Caki2 (cell line): ENCODE measurements at regions not wholly inside any gene's neighbourhood (a gene's known extent, or its start where the extent isn't known, plus 50 kb on each side); places are given as distances from the start of the nearest gene placed in this dataset.
"Not testable (repeated sequence)": the region's sequence is repeated elsewhere in the genome, so short reads cannot be mapped to it uniquely, and the experiment has no call there.

Source experiments
- DNase-seq: peaks from one replicate; pipeline ENCODE4 v3.0.0-alpha.2; 2015; ENCODE audit warnings: low read depth
- in situ Hi-C: cut with HindIII; loops from 2 replicates; pipeline ENCODE4 v1.10.0; 2016; ENCODE audit warnings: low sequenced_read_pairs, low pct_unique_long_range_greater_than_20kb, mixed read lengths

- in situ Hi-C loops, DNase-seq: not testable (repeated sequence)
Measured at GRCh38 chr5:96168833-96169232, 207.2 kb upstream of the ELL2 start.

GRCh38 chr5:96159043-96159442 lies 197.4 kb upstream of the ELL2 start:
- in situ Hi-C loops, result no loop called here
- DNase-seq, result no peak

GRCh38 chr5:96157841-96158291 lies 196.2 kb upstream of the ELL2 start:
- in situ Hi-C loops, result no loop called here
- no peak for DNase-seq

- DNase-seq, result no peak
- in situ Hi-C loops, result no loop called here
Measured at GRCh38 chr5:96157077-96157780, 195.6 kb upstream of the ELL2 start.

GRCh38 chr5:96155147-96155546 lies 193.5 kb upstream of the ELL2 start:
- in situ Hi-C loops, result no loop called here
- DNase-seq, result no peak

- no peak for DNase-seq
- in situ Hi-C loops, result no loop called here
Measured at GRCh38 chr5:96151891-96152290, 190.2 kb upstream of the ELL2 start.

- DNase-seq, result no peak
- in situ Hi-C loops, result no loop called here
Measured at GRCh38 chr5:96150007-96150406, 188.4 kb upstream of the ELL2 start.

- in situ Hi-C loops, result no loop called here
- no peak for DNase-seq
Measured at GRCh38 chr5:96149546-96149945, 187.9 kb upstream of the ELL2 start.

GRCh38 chr5:96149021-96149420 lies 187.4 kb upstream of the ELL2 start:
- no peak for DNase-seq
- in situ Hi-C loops, result no loop called here

GRCh38 chr5:96148376-96148775 lies 186.7 kb upstream of the ELL2 start:
- in situ Hi-C loops, result no loop called here
- DNase-seq, result no peak

- in situ Hi-C loops, result no loop called here
- DNase-seq, result no peak
Measured at GRCh38 chr5:96147866-96148265, 186.2 kb upstream of the ELL2 start.

- in situ Hi-C loops, result no loop called here
- DNase-seq, result peak; percentile 60
Measured at GRCh38 chr5:96146675-96147074, 185.0 kb upstream of the ELL2 start.

GRCh38 chr5:96144289-96144688 lies 182.6 kb upstream of the ELL2 start:
- no peak for DNase-seq
- in situ Hi-C loops, result no loop called here

GRCh38 chr5:96143450-96143849 lies 181.8 kb upstream of the ELL2 start:
- in situ Hi-C loops, result no loop called here
- DNase-seq, result no peak

GRCh38 chr5:96142786-96143434 lies 181.3 kb upstream of the ELL2 start:
- in situ Hi-C loops, result no loop called here

GRCh38 chr5:96142184-96142781 lies 180.6 kb upstream of the ELL2 start:
- no peak for DNase-seq
- in situ Hi-C loops, result no loop called here

More at GRCh38 chr5:96142786-96143434, 181.3 kb upstream of the ELL2 start:
- no peak for DNase-seq

GRCh38 chr5:96141749-96142148 lies 180.1 kb upstream of the ELL2 start:
- DNase-seq, result no peak
- in situ Hi-C loops, result no loop called here

- DNase-seq, result no peak
- in situ Hi-C loops, result no loop called here
Measured at GRCh38 chr5:96140496-96140895, 178.8 kb upstream of the ELL2 start.

GRCh38 chr5:96140084-96140483 lies 178.4 kb upstream of the ELL2 start:
- no peak for DNase-seq
- in situ Hi-C loops, result no loop called here

GRCh38 chr5:96134886-96135285 lies 173.2 kb upstream of the ELL2 start:
- no peak for DNase-seq
- in situ Hi-C loops, result no loop called here
